Endothelial cell of umbilical vein (primary cell): ENCODE measurements at regions not wholly inside any gene's neighbourhood (a gene's known extent, or its start where the extent isn't known, plus 50 kb on each side); places are given as distances from the start of the nearest gene placed in this dataset.
A peak's percentile ranks its signal among the peaks of the same experiment; 100 is the strongest.

Experiments
- BruUV-seq: library from RNA; stranded (reverse); fragments of 400-500 nt; replicated peaks from 2 replicates; lab custom pipeline; 2021; lab: Mats Ljungman, UMichigan
- CTCF ChIA-PET: fragments of 300-600, 350-600 bp; sonication (Branson Sonifier 250); formaldehyde crosslinking; loops from one replicate; lab custom pipeline; 2021; ENCODE audit warnings: antibody characterized with exemption, inconsistent platforms; lab: Charles Lee
- POLR2A ChIA-PET: fragments of 300-600, 350-600 bp; sonication (Branson Sonifier 250); formaldehyde crosslinking; loops from one replicate; lab custom pipeline; 2021; ENCODE audit warnings: antibody characterized with exemption, inconsistent platforms; lab: Charles Lee
- DNase-seq: peaks from one replicate; pipeline ENCODE4 v3.0.0-alpha.2; 2011; ENCODE audit warnings: low read depth, low spot score
- FAIRE-seq: peaks from 2 replicates; lab custom pipeline; 2011; peaks lifted over from hg19 to GRCh38; lab: Jason Lieb, UNC
- H2AFZ ChIP-seq: 2 replicates; pipeline ENCODE4 v1.6.0; 2012; ENCODE audit warnings: low read depth, low read length, control low read depth, inconsistent platforms
- H3K27ac ChIP-seq: 2 replicates; pipeline ENCODE4 v1.5.1; 2011; ENCODE audit warnings: low read depth, mild to moderate bottlenecking, control low read depth, low read length, moderate library complexity; ENCODE audit not compliant: insufficient read depth
- H3K27me3 ChIP-seq, 2 experiments: 2 replicates each; pipeline versions ENCODE4 v1.6.0 to v1.6.1; 2011; ENCODE audit warnings: low read length in 2 of 2, mixed read lengths in 1 of 2; ENCODE audit not compliant: control insufficient read depth in 2 of 2, insufficient read depth in 2 of 2
- H3K36me3 ChIP-seq, 2 experiments: 2 replicates in 1 of 2; 3 replicates in 1 of 2; pipeline ENCODE4 v1.5.1; 2011; ENCODE audit warnings: low read length in 2 of 2, mild to moderate bottlenecking in 1 of 2, moderate library complexity in 1 of 2; ENCODE audit not compliant: control insufficient read depth in 2 of 2, insufficient read depth in 2 of 2; ENCODE audit errors: extremely low read depth in 1 of 2
- H3K4me1 ChIP-seq: 3 replicates; pipeline ENCODE4 v1.5.1; 2011; ENCODE audit warnings: mild to moderate bottlenecking, low read length; ENCODE audit not compliant: control insufficient read depth, insufficient read depth; ENCODE audit errors: extremely low read depth
- H3K4me2 ChIP-seq: 2 replicates; pipeline ENCODE4 v1.6.1; 2011; ENCODE audit warnings: low read length, control low read depth, mixed read lengths; ENCODE audit not compliant: insufficient read depth
- H3K4me3 ChIP-seq, 3 experiments: fragments of 200-600 bp in 1 of 3; sonication (generic), shearing (Covaris generic) in 1 of 3; replicated peaks in 1 of 3; 2 replicates each; pipeline ENCODE4 v1.5.1; 2011 to 2016; ENCODE audit warnings: control low read depth in 3 of 3, low read length in 3 of 3, mild to moderate bottlenecking in 2 of 3, inconsistent platforms in 1 of 3, low read depth in 1 of 3, moderate library complexity in 1 of 3; ENCODE audit not compliant: insufficient read depth in 1 of 3
- H3K79me2 ChIP-seq: 2 replicates; pipeline ENCODE4 v1.6.0; 2012; ENCODE audit warnings: low read length, inconsistent platforms; ENCODE audit not compliant: control insufficient read depth, insufficient read depth
- H3K9ac ChIP-seq: replicated peaks from 2 replicates; pipeline ENCODE3; 2011; ENCODE audit warnings: low read length, control low read depth; ENCODE audit not compliant: insufficient read depth; ENCODE audit errors: extremely low read depth
- H3K9me1 ChIP-seq: replicated peaks from 3 replicates; pipeline ENCODE4 v1.6.0; 2011; ENCODE audit warnings: mild to moderate bottlenecking, low read length; ENCODE audit not compliant: control insufficient read depth, insufficient read depth; ENCODE audit errors: extremely low read depth
- H3K9me3 ChIP-seq: replicated peaks from 2 replicates; pipeline ENCODE4 v1.5.1; 2012; ENCODE audit warnings: low read length, inconsistent platforms; ENCODE audit not compliant: control insufficient read depth, insufficient read depth
- H4K20me1 ChIP-seq: replicated peaks from 2 replicates; pipeline ENCODE3; 2011; ENCODE audit warnings: mild to moderate bottlenecking, low read length; ENCODE audit not compliant: control insufficient read depth, insufficient read depth; ENCODE audit errors: extremely low read depth
- CTCF ChIP-seq, 2 donors: IDR thresholded peaks; 1 replicate in 1 of 2; 2 replicates in 1 of 2; pipeline ENCODE4 v1.5.1; 2011; ENCODE audit warnings: low read length in 2 of 2, mild to moderate bottlenecking in 2 of 2, moderate library complexity in 2 of 2, control low read depth in 1 of 2, inconsistent platforms in 1 of 2, low read depth in 1 of 2; ENCODE audit not compliant: insufficient read depth in 1 of 2; ENCODE audit errors: extremely low read depth in 1 of 2
- EZH2 ChIP-seq: IDR thresholded peaks from 2 replicates; pipeline ENCODE4 v1.6.1; 2012; ENCODE audit warnings: borderline replicate concordance, low read depth, mild to moderate bottlenecking, moderate library complexity, low read length, inconsistent platforms; ENCODE audit not compliant: severe bottlenecking
- FOS ChIP-seq: IDR thresholded peaks from 2 replicates; pipeline ENCODE4 v1.6.1; 2011; ENCODE audit warnings: mild to moderate bottlenecking, low read length, moderate library complexity, borderline replicate concordance; ENCODE audit not compliant: insufficient read depth
- GATA2 ChIP-seq: IDR thresholded peaks from 2 replicates; pipeline ENCODE4 v1.7.0; 2011; ENCODE audit warnings: low read depth, mild to moderate bottlenecking, moderate library complexity, mixed read lengths, low read length; ENCODE audit not compliant: insufficient read length, insufficient read depth
- JUN ChIP-seq: IDR thresholded peaks from 2 replicates; pipeline ENCODE4 v1.6.1; 2011; ENCODE audit warnings: borderline replicate concordance, low read depth; ENCODE audit not compliant: insufficient read length, insufficient read depth
- MYC ChIP-seq: IDR thresholded peaks from one replicate; pipeline ENCODE4 v1.6.1; 2011; ENCODE audit warnings: mild to moderate bottlenecking, low read depth, low read length
- dilution Hi-C: fragments of 300-500 bp; cut with MboI; formaldehyde crosslinking; loops from one replicate; pipeline ENCODE4 v1.15.0; 2019; ENCODE audit warnings: low sequenced_read_pairs; ENCODE audit not compliant: extremely low pct_ligation_motif_present
- intact Hi-C: fragments of 100-400 bp; cut with micrococcal nuclease; formaldehyde crosslinking; loops from one replicate; pipeline ENCODE4 v1.10.0; 2022

DNA sequence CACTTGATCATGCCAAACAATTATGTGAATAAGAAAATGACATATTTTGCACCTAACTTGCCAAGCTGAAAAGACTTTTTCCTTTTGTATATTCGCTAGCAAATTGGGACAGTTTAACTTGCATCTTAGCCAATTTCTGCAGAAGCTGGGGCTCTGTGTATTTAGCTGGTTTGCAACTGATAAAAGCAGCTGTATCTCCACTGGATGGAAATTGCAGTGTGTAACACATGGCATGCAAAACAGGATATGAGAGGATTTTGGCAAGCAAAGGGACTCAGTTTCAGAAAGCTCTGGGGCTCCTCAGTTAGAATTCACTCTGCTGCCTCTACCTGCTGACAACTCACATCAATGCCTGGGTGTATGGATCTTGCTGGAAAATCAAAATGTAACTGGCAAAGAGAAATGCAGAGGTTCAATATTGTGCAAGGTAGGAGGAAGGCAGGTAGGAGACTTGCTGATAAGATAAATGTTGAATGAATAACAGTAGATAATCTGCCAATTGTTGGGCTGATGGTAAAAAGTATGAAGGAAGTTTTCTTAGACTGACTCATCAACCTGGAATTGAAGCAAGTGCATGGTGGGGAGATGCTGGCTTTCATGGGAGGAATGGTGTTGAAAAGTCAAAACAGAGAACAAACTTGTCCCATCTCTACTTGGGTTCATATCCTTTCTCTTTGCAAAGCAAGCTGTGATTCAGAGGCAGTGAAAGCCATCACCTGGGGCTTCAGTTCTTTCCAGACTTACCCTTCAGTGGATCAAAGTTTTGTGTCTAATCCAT, 546.9 kb upstream of the AMELY start:
- Histone ChIP-seq H3K27me3 (no peaks in the 10 kb centered on the region), H3K4me3 (no peak overlapping the region), H4K20me1 (no peaks in the 10 kb centered on the region), H2AFZ (no peak overlapping the region), H3K4me1 (peaks cover 29% of the 10 kb centered on the region), H3K27ac (peak overlapping the region; percentile 76), H3K79me2 (no peaks in the 10 kb centered on the region), H3K4me2 (peak overlapping the region; percentile 79), H3K36me3 (no peaks in the 10 kb centered on the region), H3K9me3 (no peaks in the 10 kb centered on the region), H3K9ac (peak overlapping the region; percentile 47), H3K9me1 (no peaks in the 10 kb centered on the region)
- CTCF ChIA-PET: no interaction called here
- intact Hi-C loops (loop anchor here (1.0 to 10.0 kb wide), 4 partner anchors 24 to 114 kb away; no protein-coding TSS in a partner anchor), dilution Hi-C loops (no loop called here)
- POLR2A ChIA-PET: no interaction called here
- peak; percentile 84 for DNase-seq
- no peak for TF ChIP-seq EZH2
- peak; percentile 28 for TF ChIP-seq JUN
- FAIRE-seq: peak; percentile 77
- no TSS peak for BruUV-seq

- dilution Hi-C loops: no loop called here
- Histone ChIP-seq H4K20me1 (no peaks in the 10 kb centered on the region), H3K27ac (peak overlapping the region; percentile 76), H3K79me2 (no peaks in the 10 kb centered on the region), H3K27me3 (no peaks in the 10 kb centered on the region), H3K4me2 (peak overlapping the region; percentile 34), H3K4me1 (peaks cover 29% of the 10 kb centered on the region), H3K4me3 (no peak overlapping the region), H3K36me3 (no peaks in the 10 kb centered on the region), H2AFZ (no peak overlapping the region), H3K9ac (peak overlapping the region; percentile 47), H3K9me3 (no peaks in the 10 kb centered on the region), H3K9me1 (no peaks in the 10 kb centered on the region)
- peak; percentile 54 for FAIRE-seq
- DNase-seq: peak; percentile 66
- BruUV-seq: TSS peak; percentile 90
- ChIA-PET CTCF (interaction anchor here (0.7 kb wide), 1 partner anchor 12 kb away, joined by 4 read pairs; no protein-coding TSS in a partner anchor), POLR2A (no interaction called here)
- intact Hi-C loops: loop anchor here (1.0 to 10.0 kb wide), 5 partner anchors 23 to 113 kb away; no protein-coding TSS in a partner anchor
- no peak for TF ChIP-seq FOS
- TF ChIP-seq JUN: peak; percentile 19
- TF ChIP-seq CTCF (IDR thresholded peaks at IDR 0.05; ENCODE audit: extremely low read depth in 1 of 2, insufficient read depth in 1 of 2, low read depth in 1 of 2, low read length in 2 of 2): no peak
- TF ChIP-seq MYC: no peak
- no peak for TF ChIP-seq GATA2
These were observed 545.9 kb upstream of the AMELY start for GRCh38 chrY:7457286-7458015.
